C4-2B (cell line): ENCODE measurements at regions not wholly inside any gene's neighbourhood (a gene's known extent, or its start where the extent isn't known, plus 50 kb on each side); places are given as distances from the start of the nearest gene placed in this dataset.

Experiments used
- CTCF ChIP-seq: fragments of 450-650 bp; conservative IDR thresholded peaks from 2 replicates; pipeline ENCODE4 v1.5.1; 2017; ENCODE audit warnings: mild to moderate bottlenecking
- ZFX ChIP-seq: fragments of 450-650 bp; IDR thresholded peaks from 2 replicates; pipeline ENCODE4 v1.6.1; 2017

- TF ChIP-seq CTCF (no peak), ZFX (no peak)
These were observed 437.7 kb downstream of the PLCL1 start for GRCh38 chr2:198242093-198242492.
